Stomach (tissue), 8 donors: ENCODE measurements at regions not wholly inside any gene's neighbourhood (a gene's known extent, or its start where the extent isn't known, plus 50 kb on each side); places are given as distances from the start of the nearest gene placed in this dataset.

ENCODE experiments used
- DNase-seq, 2 donors: peaks; one replicate each; pipeline versions ENCODE4 v3.0.0 to v3.0.0-alpha.2; 2013 to 2019
- H3K27ac ChIP-seq, 5 donors: fragments of 200-600 bp in 4 of 5; sonication (generic) in 4 of 5; one replicate each; pipeline ENCODE4 v1.5.1; 2013 to 2019; ENCODE audit warnings: mild to moderate bottlenecking in 1 of 5, moderate library complexity in 1 of 5
- H3K27me3 ChIP-seq, 3 donors: fragments of 200-600 bp; sonication (generic); one replicate each; pipeline ENCODE4 v1.5.1; 2017 to 2019; ENCODE audit warnings: mixed run types in 1 of 3
- H3K36me3 ChIP-seq, 4 donors: fragments of 200-600 bp; sonication (generic); 1 replicate in 3 of 4; 2 replicates in 1 of 4; pipeline ENCODE4 v1.5.1; 2016 to 2019
- H3K4me1 ChIP-seq, 4 donors: fragments of 200-600 bp; sonication (generic); one replicate each; pipeline ENCODE4 v1.5.1; 2016 to 2019
- H3K4me3 ChIP-seq, 4 donors: fragments of 200-600 bp; sonication (generic) in 3 of 4; one replicate each; pipeline ENCODE4 v1.5.1; 2016 to 2019; ENCODE audit warnings: mild to moderate bottlenecking in 1 of 4
- H3K9me3 ChIP-seq, 4 donors: fragments of 200-600 bp; sonication (generic); one replicate each; pipeline ENCODE4 v1.5.1; 2016 to 2019
- CTCF ChIP-seq, 7 experiments: fragments of 450-650 bp in 4 of 7; fragments of 200-600 bp in 3 of 7; sonication (generic) in 3 of 7; IDR thresholded peaks; one replicate each; pipeline ENCODE4 v1.5.1; 2016 to 2019; ENCODE audit warnings: antibody characterized with exemption in 7 of 7, control low read depth in 2 of 7, mild to moderate bottlenecking in 1 of 7
- EP300 ChIP-seq: sonication (generic); formaldehyde crosslinking; IDR thresholded peaks from one replicate; pipeline ENCODE4 v1.6.1; 2017; ENCODE audit warnings: antibody characterized with exemption
- POLR2A ChIP-seq, 4 donors: fragments of 450-650 bp; IDR thresholded peaks; one replicate each; pipeline ENCODE4 v1.6.1; 2016; ENCODE audit warnings: antibody characterized with exemption in 4 of 4, control low read depth in 2 of 4, mild to moderate bottlenecking in 1 of 4, moderate library complexity in 1 of 4
- POLR2AphosphoS5 ChIP-seq, 3 donors: sonication (generic); formaldehyde crosslinking; IDR thresholded peaks; one replicate each; pipeline ENCODE4 v1.6.1; 2016; ENCODE audit warnings: antibody characterized with exemption in 3 of 3
- WGBS, 5 donors: extraction: QIAGEN DNeasy Blood & Tissue Kit in 3 of 5; methylation state at CpG; one replicate each; pipeline versions ENCODE4 v1.1.5 to v1.1.7; 2013 to 2018; 5-methylcytosine and 5-hydroxymethylcytosine counted together
- intact Hi-C: fragments of 100-400 bp; cut with DNase I; formaldehyde crosslinking; loops from one replicate; pipeline ENCODE4 v1.15.1; 2023; ENCODE audit warnings: low total_unique reads
- donor health status: healthy with polysubstance abuse.
- donor health status: Bipolar disorder and iron deficiency.
- donor health status: healthy.

DNA sequence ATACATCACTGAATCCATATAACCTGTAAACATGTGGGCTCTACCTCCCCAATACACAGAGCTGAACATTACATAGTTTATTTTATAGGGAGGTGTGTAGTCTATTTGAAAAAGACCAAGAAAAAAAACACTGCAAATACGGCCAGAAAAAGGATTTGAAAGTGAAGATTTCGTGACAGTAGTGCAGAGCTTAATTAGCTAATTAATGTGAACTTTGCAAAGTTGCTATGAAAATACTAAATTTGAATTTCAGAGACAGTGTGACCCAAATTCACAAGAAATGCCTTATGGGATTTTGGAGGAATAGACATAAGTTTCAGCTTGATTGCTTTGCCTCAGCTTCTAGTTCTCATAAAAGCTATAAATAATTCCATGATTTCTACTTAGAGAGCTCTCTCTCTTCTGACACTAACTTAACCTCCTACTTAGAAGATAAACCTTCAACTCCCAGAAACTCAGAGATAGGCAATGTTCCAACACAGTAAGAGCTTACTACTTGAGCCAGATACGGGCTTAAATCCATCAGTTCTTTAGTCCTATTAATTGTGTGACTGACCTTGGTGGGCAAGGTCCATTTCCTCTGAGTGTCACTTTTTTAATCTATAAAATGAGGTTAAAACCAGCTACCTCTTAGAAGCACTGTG is 87.3 kb upstream of the THBS1 start:
- H3K27me3 ChIP-seq: no peaks in the 10 kb centered on the region
- peaks cover 0 to 28% (median 10%) of the 10 kb centered on the region in 4 donors for H3K4me1 ChIP-seq
- intact Hi-C loops: no loop called here
- TF ChIP-seq POLR2AphosphoS5 (IDR thresholded peaks at IDR 0.05) (no peak), CTCF (IDR thresholded peaks at IDR 0.05) (no peak), POLR2A (IDR thresholded peaks at IDR 0.05) (no peak), EP300 (no peak)
- WGBS, 5 donors: 39 to 59% (median 40%) methylated on average over 3 of the region's 3 CpGs
- no peak overlapping the region for H3K4me3 ChIP-seq
- no peaks in the 10 kb centered on the region for H3K9me3 ChIP-seq
- no peak for DNase-seq
- H3K27ac ChIP-seq: peak overlapping the region in 1 of 5 donors; percentile 83
- no peaks in the 10 kb centered on the region for H3K36me3 ChIP-seq

DNA sequence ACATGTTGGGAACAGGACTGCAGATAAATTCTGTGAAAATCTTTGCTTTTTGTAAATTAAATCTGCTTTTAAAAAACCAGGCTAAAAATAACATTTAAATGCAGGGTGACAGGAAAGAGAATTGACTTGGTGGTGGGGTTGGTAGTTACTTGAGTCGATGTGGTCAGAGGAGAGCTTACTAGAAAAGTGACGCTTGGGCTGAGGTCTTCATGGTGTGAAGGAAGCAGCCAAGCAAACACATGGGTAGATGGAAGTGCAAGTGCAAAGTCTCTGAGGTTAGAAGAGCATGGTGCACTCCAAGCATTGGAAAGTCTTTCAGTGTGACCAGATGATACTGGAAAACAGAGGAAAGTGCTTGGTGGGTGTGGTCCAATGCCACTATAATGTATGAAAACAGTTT is 86.4 kb upstream of the THBS1 start:
- TF ChIP-seq EP300 (no peak), POLR2AphosphoS5 (IDR thresholded peaks at IDR 0.05) (no peak), POLR2A (IDR thresholded peaks at IDR 0.05) (no peak), CTCF (IDR thresholded peaks at IDR 0.05) (no peak)
- Histone ChIP-seq H3K9me3 (no peaks in the 10 kb centered on the region), H3K4me3 (no peak overlapping the region), H3K27ac (no peak overlapping the region), H3K4me1 (peaks cover 0 to 25% (median 11%) of the 10 kb centered on the region in 4 donors), H3K27me3 (no peaks in the 10 kb centered on the region), H3K36me3 (no peaks in the 10 kb centered on the region)
- 81 to 93% (median 85%) methylated on average over 2 of the region's 2 CpGs for WGBS, 5 donors
- intact Hi-C loops: no loop called here
- DNase-seq: no peak

- DNase-seq: no peak
- intact Hi-C loops: no loop called here
- no peak overlapping the region for H3K4me3 ChIP-seq
- H3K4me1 ChIP-seq: peaks cover 0 to 24% (median 11%) of the 10 kb centered on the region in 4 donors
- TF ChIP-seq POLR2A (IDR thresholded peaks at IDR 0.05): no peak
- TF ChIP-seq EP300: no peak
- no peak for TF ChIP-seq CTCF (IDR thresholded peaks at IDR 0.05)
- no peak for TF ChIP-seq POLR2AphosphoS5 (IDR thresholded peaks at IDR 0.05)
- no peaks in the 10 kb centered on the region for H3K36me3 ChIP-seq
- no peaks in the 10 kb centered on the region for H3K9me3 ChIP-seq
- peak overlapping the region in 2 of 5 donors; percentile 10 to 13 for H3K27ac ChIP-seq
- H3K27me3 ChIP-seq: no peaks in the 10 kb centered on the region
- WGBS, 5 donors: 54 to 74% (median 63%) methylated on average over 7 to 8 of the region's 8 CpGs
Measured at GRCh38 chr15:39495871-39496840, 84.7 kb upstream of the THBS1 start.

DNA sequence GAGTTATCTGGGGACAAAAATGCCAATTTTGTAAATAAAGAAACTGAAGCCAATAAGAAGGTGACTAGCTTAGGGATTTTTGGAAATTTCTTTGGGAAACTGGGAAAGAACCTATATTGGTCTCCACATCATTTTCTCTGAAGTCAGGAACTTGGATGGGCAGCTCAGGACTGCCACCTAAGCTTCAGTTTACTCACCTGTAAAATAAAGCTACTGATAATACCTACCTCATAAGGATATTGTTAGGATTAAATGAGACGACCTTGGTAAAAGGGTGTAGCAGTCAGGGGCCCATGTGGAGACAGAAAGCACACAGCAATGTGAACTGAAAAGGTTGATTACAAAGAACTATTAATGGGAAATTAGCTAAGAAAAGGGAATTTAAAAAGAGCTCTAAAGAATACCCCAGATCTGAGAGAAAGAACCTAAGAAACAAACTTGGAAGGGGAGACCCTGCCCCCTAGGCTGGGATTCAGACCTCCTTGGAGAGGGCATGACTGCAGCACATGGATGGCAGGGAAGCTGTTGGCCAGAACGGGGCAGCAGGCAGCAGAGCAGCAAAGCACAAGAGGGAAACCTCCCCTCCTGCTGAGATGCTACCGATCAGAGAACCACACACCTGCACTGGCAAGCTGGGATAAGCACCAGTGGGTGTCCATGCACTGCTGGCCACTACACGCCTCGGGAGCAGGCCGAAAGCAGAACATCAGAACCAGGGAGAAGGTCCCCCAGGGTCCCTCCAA is 83.7 kb upstream of the THBS1 start:
- no peak for DNase-seq
- intact Hi-C loops: no loop called here
- Histone ChIP-seq H3K27me3 (no peaks in the 10 kb centered on the region), H3K9me3 (no peaks in the 10 kb centered on the region), H3K4me1 (peaks cover 0 to 21% (median 11%) of the 10 kb centered on the region in 4 donors), H3K4me3 (no peak overlapping the region), H3K36me3 (no peaks in the 10 kb centered on the region), H3K27ac (no peak overlapping the region)
- 68 to 84% (median 79%) methylated on average over 5 to 6 of the region's 6 CpGs for WGBS, 5 donors
- TF ChIP-seq CTCF (IDR thresholded peaks at IDR 0.05) (no peak), EP300 (no peak), POLR2AphosphoS5 (IDR thresholded peaks at IDR 0.05) (no peak), POLR2A (IDR thresholded peaks at IDR 0.05) (no peak)
